Astrocyte (in vitro differentiated cells and primary cell): ENCODE measurements at regions not wholly inside any gene's neighbourhood (a gene's known extent, or its start where the extent isn't known, plus 50 kb on each side); places are given as distances from the start of the nearest gene placed in this dataset.

ENCODE experiments used
- DNase-seq: peaks from one replicate; pipeline ENCODE4 v3.0.0-alpha.2; 2010; ENCODE audit warnings: low read depth
- FAIRE-seq: peaks from 2 replicates; lab custom pipeline; 2011; peaks lifted over from hg19 to GRCh38; lab: Jason Lieb, UNC
- H2AFZ ChIP-seq: 2 replicates; pipeline ENCODE4 v1.6.0; 2012; ENCODE audit warnings: low read depth, low read length, inconsistent platforms
- H3K27ac ChIP-seq: 2 replicates; pipeline ENCODE4 v1.5.1; 2011; ENCODE audit warnings: low read depth, low read length, inconsistent platforms
- H3K27me3 ChIP-seq: 2 replicates; pipeline ENCODE4 v1.6.0; 2011; ENCODE audit warnings: low read length, inconsistent platforms; ENCODE audit not compliant: insufficient read depth
- H3K36me3 ChIP-seq: 2 replicates; pipeline ENCODE4 v1.5.1; 2011; ENCODE audit warnings: low read length, inconsistent platforms; ENCODE audit not compliant: insufficient read depth
- H3K4me1 ChIP-seq: 2 replicates; pipeline ENCODE4 v1.5.1; 2011; ENCODE audit warnings: low read length, inconsistent platforms; ENCODE audit not compliant: insufficient read depth
- H3K4me2 ChIP-seq: 2 replicates; pipeline ENCODE4 v1.6.0; 2012; ENCODE audit warnings: low read length, inconsistent platforms
- H3K4me3 ChIP-seq: 2 replicates; pipeline ENCODE4 v1.5.1; 2011; ENCODE audit warnings: low read depth, mild to moderate bottlenecking, low read length, inconsistent platforms; ENCODE audit not compliant: insufficient read depth
- H3K79me2 ChIP-seq: 2 replicates; pipeline ENCODE4 v1.6.0; 2012; ENCODE audit warnings: mild to moderate bottlenecking, low read length, inconsistent platforms; ENCODE audit not compliant: insufficient read depth
- H3K9ac ChIP-seq: 2 replicates; pipeline ENCODE4 v1.6.0; 2012; ENCODE audit warnings: mild to moderate bottlenecking, low read length, inconsistent platforms
- H3K9me3 ChIP-seq: 2 replicates; pipeline ENCODE4 v1.5.1; 2012; ENCODE audit warnings: low read depth, mild to moderate bottlenecking, low read length, inconsistent platforms; ENCODE audit not compliant: insufficient read depth
- H4K20me1 ChIP-seq: 2 replicates; pipeline ENCODE4 v1.6.0; 2012; ENCODE audit warnings: low read length, inconsistent platforms; ENCODE audit not compliant: insufficient read depth
- H3K27ac Mint-ChIP-seq: one replicate; pipeline ENCODE4 v1.8.0; 2021; ENCODE audit warnings: mild to moderate bottlenecking, mixed read lengths; ENCODE audit not compliant: unreplicated experiment
- H3K27me3 Mint-ChIP-seq: one replicate; pipeline ENCODE4 v1.8.0; 2021; ENCODE audit warnings: low read depth, mixed read lengths; ENCODE audit not compliant: unreplicated experiment
- H3K36me3 Mint-ChIP-seq: one replicate; pipeline ENCODE4 v1.8.0; 2021; ENCODE audit warnings: low read depth, mixed read lengths; ENCODE audit not compliant: unreplicated experiment
- H3K4me1 Mint-ChIP-seq: one replicate; pipeline ENCODE4 v1.8.0; 2021; ENCODE audit warnings: low read depth, mixed read lengths; ENCODE audit not compliant: unreplicated experiment
- H3K4me3 Mint-ChIP-seq: one replicate; pipeline ENCODE4 v1.8.0; 2021; ENCODE audit warnings: mild to moderate bottlenecking, moderate library complexity, mixed read lengths; ENCODE audit not compliant: unreplicated experiment
- H3K9me3 Mint-ChIP-seq: one replicate; pipeline ENCODE4 v1.8.0; 2021; ENCODE audit warnings: mild to moderate bottlenecking, mixed read lengths; ENCODE audit not compliant: unreplicated experiment
- EZH2 ChIP-seq: IDR thresholded peaks from 2 replicates; pipeline ENCODE4 v1.6.1; 2012; ENCODE audit warnings: mild to moderate bottlenecking, low read length, inconsistent platforms; ENCODE audit not compliant: insufficient read depth
- TF ChIP-seq, protein P1 (sequence below): IDR thresholded peaks from 2 replicates; pipeline ENCODE4 v1.5.1; 2011; ENCODE audit warnings: low read depth, mild to moderate bottlenecking, inconsistent platforms, low read length, moderate library complexity; ENCODE audit not compliant: insufficient read depth

DNA sequence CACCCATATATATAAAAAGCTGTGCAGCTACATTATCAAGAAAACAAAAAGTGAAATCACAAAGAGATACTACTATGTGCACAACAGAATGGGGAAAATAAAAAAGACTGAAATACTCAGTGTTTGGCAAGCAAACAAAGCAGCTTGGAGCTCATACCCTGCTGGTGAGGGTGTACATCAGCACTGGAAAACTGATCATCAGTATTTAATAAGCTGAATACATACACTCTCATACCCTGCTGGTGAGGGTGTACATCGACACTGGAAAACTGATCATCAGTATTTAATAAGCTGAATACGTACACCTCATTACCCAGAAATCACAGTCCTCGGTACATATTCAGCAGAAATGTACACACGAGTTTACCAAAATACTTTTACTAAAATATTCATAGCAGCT lies 220.8 kb downstream of the SPP2 start:
- Mint-ChIP-seq H3K36me3 (no peaks in the 10 kb centered on the region), H3K27me3 (no peaks in the 10 kb centered on the region), H3K4me3 (no peak overlapping the region), H3K4me1 (peaks cover 4% of the 10 kb centered on the region), H3K27ac (no peak overlapping the region), H3K9me3 (peaks cover 2% of the 10 kb centered on the region)
- FAIRE-seq (no peak), DNase-seq (no peak)
- H3K4me2 ChIP-seq, result no peak overlapping the region
- no peaks in the 10 kb centered on the region for H4K20me1 ChIP-seq
- no peak overlapping the region for H2AFZ ChIP-seq
- no peaks in the 10 kb centered on the region for H3K79me2 ChIP-seq
- H3K4me1 ChIP-seq, result no peaks in the 10 kb centered on the region
- no peak overlapping the region for H3K9ac ChIP-seq
- no peak overlapping the region for H3K27ac ChIP-seq
- no peak for TF ChIP-seq EZH2
- TF ChIP-seq, protein P1, sequence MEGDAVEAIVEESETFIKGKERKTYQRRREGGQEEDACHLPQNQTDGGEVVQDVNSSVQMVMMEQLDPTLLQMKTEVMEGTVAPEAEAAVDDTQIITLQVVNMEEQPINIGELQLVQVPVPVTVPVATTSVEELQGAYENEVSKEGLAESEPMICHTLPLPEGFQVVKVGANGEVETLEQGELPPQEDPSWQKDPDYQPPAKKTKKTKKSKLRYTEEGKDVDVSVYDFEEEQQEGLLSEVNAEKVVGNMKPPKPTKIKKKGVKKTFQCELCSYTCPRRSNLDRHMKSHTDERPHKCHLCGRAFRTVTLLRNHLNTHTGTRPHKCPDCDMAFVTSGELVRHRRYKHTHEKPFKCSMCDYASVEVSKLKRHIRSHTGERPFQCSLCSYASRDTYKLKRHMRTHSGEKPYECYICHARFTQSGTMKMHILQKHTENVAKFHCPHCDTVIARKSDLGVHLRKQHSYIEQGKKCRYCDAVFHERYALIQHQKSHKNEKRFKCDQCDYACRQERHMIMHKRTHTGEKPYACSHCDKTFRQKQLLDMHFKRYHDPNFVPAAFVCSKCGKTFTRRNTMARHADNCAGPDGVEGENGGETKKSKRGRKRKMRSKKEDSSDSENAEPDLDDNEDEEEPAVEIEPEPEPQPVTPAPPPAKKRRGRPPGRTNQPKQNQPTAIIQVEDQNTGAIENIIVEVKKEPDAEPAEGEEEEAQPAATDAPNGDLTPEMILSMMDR, result no peak
- H3K4me3 ChIP-seq, result no peak overlapping the region
- no peaks in the 10 kb centered on the region for H3K36me3 ChIP-seq
- H3K9me3 ChIP-seq, result no peaks in the 10 kb centered on the region
- no peaks in the 10 kb centered on the region for H3K27me3 ChIP-seq

DNA sequence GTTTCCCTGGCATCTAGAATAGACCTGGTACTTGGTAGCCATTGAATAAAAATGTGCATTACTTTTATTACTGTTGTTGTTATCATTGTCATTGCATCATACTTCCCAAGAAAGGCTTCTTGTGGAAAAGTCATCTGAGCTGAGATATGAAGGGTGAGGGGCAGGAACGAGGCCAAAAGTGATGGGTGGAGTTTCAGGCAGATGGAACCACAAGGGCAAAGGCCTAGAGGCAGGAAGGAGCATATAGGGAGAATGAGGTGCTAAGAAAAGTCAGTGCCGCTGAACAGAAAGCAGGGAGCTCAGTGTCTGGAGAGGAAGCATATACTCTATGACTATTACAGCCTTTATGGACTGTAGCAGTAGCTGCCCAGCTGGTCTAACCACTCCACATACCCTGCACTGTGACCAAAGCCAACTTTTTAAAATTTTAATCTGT lies 219.3 kb downstream of the SPP2 start:
- H3K27me3 Mint-ChIP-seq, result no peaks in the 10 kb centered on the region
- H3K4me1 ChIP-seq, result no peaks in the 10 kb centered on the region
- peaks cover 4% of the 10 kb centered on the region for H3K4me1 Mint-ChIP-seq
- H3K27me3 ChIP-seq, result no peaks in the 10 kb centered on the region
- FAIRE-seq, result no peak
- no peaks in the 10 kb centered on the region for H4K20me1 ChIP-seq
- DNase-seq, result no peak
- no peaks in the 10 kb centered on the region for H3K79me2 ChIP-seq
- no peak overlapping the region for H3K9ac ChIP-seq
- no peak overlapping the region for H3K27ac ChIP-seq
- no peak overlapping the region for H3K4me3 ChIP-seq
- no peaks in the 10 kb centered on the region for H3K9me3 ChIP-seq
- H3K4me3 Mint-ChIP-seq, result no peak overlapping the region
- H3K27ac Mint-ChIP-seq, result no peak overlapping the region
- H3K9me3 Mint-ChIP-seq, result peaks cover 2% of the 10 kb centered on the region
- TF ChIP-seq, protein P1, result no peak
- no peak for TF ChIP-seq EZH2
- no peak overlapping the region for H2AFZ ChIP-seq
- H3K36me3 ChIP-seq, result no peaks in the 10 kb centered on the region
- H3K4me2 ChIP-seq, result no peak overlapping the region
- H3K36me3 Mint-ChIP-seq, result no peaks in the 10 kb centered on the region

DNA sequence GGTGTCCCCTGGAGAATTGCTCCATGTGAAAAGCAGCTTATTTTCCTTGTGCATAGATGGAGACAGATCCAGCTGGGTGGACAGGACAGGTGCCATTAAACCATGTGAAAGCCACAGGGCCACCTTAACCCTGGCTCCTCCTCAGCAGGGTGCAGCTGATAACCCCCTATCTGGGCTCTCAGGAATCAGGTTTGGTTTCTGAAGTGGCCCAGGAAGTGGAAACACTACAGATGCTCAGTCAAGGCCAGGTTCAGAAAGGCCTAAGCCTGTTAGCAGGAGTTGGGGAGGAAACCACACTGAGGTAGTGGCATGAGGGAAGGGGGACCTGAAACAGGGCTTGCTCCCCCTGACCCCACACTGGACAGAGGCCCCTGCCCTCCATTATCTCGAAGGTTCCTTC lies 217.0 kb downstream of the SPP2 start:
- H4K20me1 ChIP-seq, result no peaks in the 10 kb centered on the region
- Mint-ChIP-seq H3K4me3 (no peak overlapping the region), H3K27me3 (no peaks in the 10 kb centered on the region), H3K9me3 (no peaks in the 10 kb centered on the region), H3K4me1 (peaks cover 4% of the 10 kb centered on the region), H3K27ac (no peak overlapping the region), H3K36me3 (no peaks in the 10 kb centered on the region)
- no peak for FAIRE-seq
- H3K27ac ChIP-seq, result no peak overlapping the region
- no peak overlapping the region for H3K9ac ChIP-seq
- no peaks in the 10 kb centered on the region for H3K9me3 ChIP-seq
- H2AFZ ChIP-seq, result no peak overlapping the region
- H3K4me1 ChIP-seq, result no peaks in the 10 kb centered on the region
- no peak overlapping the region for H3K4me2 ChIP-seq
- no peak overlapping the region for H3K4me3 ChIP-seq
- TF ChIP-seq, protein P1, result no peak
- no peak for TF ChIP-seq EZH2
- no peaks in the 10 kb centered on the region for H3K79me2 ChIP-seq
- H3K36me3 ChIP-seq, result no peaks in the 10 kb centered on the region
- no peaks in the 10 kb centered on the region for H3K27me3 ChIP-seq
- DNase-seq, result no peak
